ENCODE measurements at regions not wholly inside any gene's neighbourhood (a gene's known extent, or its start where the extent isn't known, plus 50 kb on each side); places are given as distances from the start of the nearest gene placed in this dataset.

- no peaks in the 10 kb centered on the region for H3K36me3 Mint-ChIP-seq
- no peak overlapping the region for H3K27ac Mint-ChIP-seq
- no peaks in the 10 kb centered on the region for H3K4me1 Mint-ChIP-seq
- peaks cover 0 to 7% of the 10 kb centered on the region in 2 donors for H3K9me3 Mint-ChIP-seq
- ATAC-seq (replicated peaks) (no peak), DNase-seq (no peak)
- no peak overlapping the region for H3K4me3 Mint-ChIP-seq
- no peaks in the 10 kb centered on the region for H3K27me3 Mint-ChIP-seq
Observed at GRCh38 chr18:11283479-11284161, 134.3 kb upstream of the PIEZO2 start.

GRCh38 chr18:11279461-11279860 lies 130.1 kb upstream of the PIEZO2 start:
- Mint-ChIP-seq H3K9me3 (peaks cover 0 to 7% of the 10 kb centered on the region in 2 donors), H3K27ac (no peak overlapping the region), H3K4me1 (no peaks in the 10 kb centered on the region), H3K4me3 (no peak overlapping the region), H3K27me3 (no peaks in the 10 kb centered on the region), H3K36me3 (no peaks in the 10 kb centered on the region)
- DNase-seq (no peak), ATAC-seq (replicated peaks) (no peak)

GRCh38 chr18:11276678-11277077 lies 127.3 kb upstream of the PIEZO2 start:
- H3K4me3 Mint-ChIP-seq = no peak overlapping the region
- H3K9me3 Mint-ChIP-seq = peaks cover 0 to 5% of the 10 kb centered on the region in 2 donors
- no peaks in the 10 kb centered on the region for H3K36me3 Mint-ChIP-seq
- no peak for DNase-seq
- no peak for ATAC-seq (replicated peaks)
- no peaks in the 10 kb centered on the region for H3K27me3 Mint-ChIP-seq
- H3K4me1 Mint-ChIP-seq = peaks cover 0 to 8% of the 10 kb centered on the region in 2 donors
- no peak overlapping the region for H3K27ac Mint-ChIP-seq

GRCh38 chr18:11274144-11274794 lies 124.9 kb upstream of the PIEZO2 start:
- no peaks in the 10 kb centered on the region for H3K27me3 Mint-ChIP-seq
- peaks cover 0 to 9% of the 10 kb centered on the region in 2 donors for H3K4me1 Mint-ChIP-seq
- no peaks in the 10 kb centered on the region for H3K36me3 Mint-ChIP-seq
- no peak overlapping the region for H3K27ac Mint-ChIP-seq
- DNase-seq (no peak), ATAC-seq (replicated peaks) (no peak)
- H3K4me3 Mint-ChIP-seq = no peak overlapping the region
- peaks cover 0 to 2% of the 10 kb centered on the region in 2 donors for H3K9me3 Mint-ChIP-seq

GRCh38 chr18:11272516-11272915 lies 123.1 kb upstream of the PIEZO2 start:
- ATAC-seq (replicated peaks) = no peak
- Mint-ChIP-seq H3K4me1 (peaks cover 0 to 9% of the 10 kb centered on the region in 2 donors), H3K27ac (no peak overlapping the region)

GRCh38 chr18:11271954-11272353 lies 122.6 kb upstream of the PIEZO2 start:
- ATAC-seq (replicated peaks) (no peak), DNase-seq (no peak)
- no peak overlapping the region for H3K27ac Mint-ChIP-seq
- H3K4me3 Mint-ChIP-seq = no peak overlapping the region
- H3K27me3 Mint-ChIP-seq = peaks cover 0 to 10% of the 10 kb centered on the region in 2 donors
- no peaks in the 10 kb centered on the region for H3K36me3 Mint-ChIP-seq
- H3K9me3 Mint-ChIP-seq = peaks cover 0 to 5% of the 10 kb centered on the region in 2 donors
- peaks cover 0 to 9% of the 10 kb centered on the region in 2 donors for H3K4me1 Mint-ChIP-seq

More at GRCh38 chr18:11272516-11272915, 123.1 kb upstream of the PIEZO2 start:
- DNase-seq = no peak
- Mint-ChIP-seq H3K36me3 (no peaks in the 10 kb centered on the region), H3K9me3 (peaks cover 0 to under 1% of the 10 kb centered on the region in 2 donors), H3K4me3 (no peak overlapping the region), H3K27me3 (peaks cover 0 to 4% of the 10 kb centered on the region in 2 donors)

- ATAC-seq (replicated peaks) (no peak), DNase-seq (no peak)
- Mint-ChIP-seq H3K27ac (no peak overlapping the region), H3K4me3 (no peak overlapping the region), H3K9me3 (peaks cover 4 to 5% of the 10 kb centered on the region in 2 donors), H3K27me3 (peaks cover 7 to 17% of the 10 kb centered on the region in 2 donors), H3K36me3 (no peaks in the 10 kb centered on the region), H3K4me1 (peaks cover 0 to 9% of the 10 kb centered on the region in 2 donors)
Observed at GRCh38 chr18:11269257-11269656, 119.9 kb upstream of the PIEZO2 start.

- Mint-ChIP-seq H3K4me3 (no peak overlapping the region), H3K27ac (no peak overlapping the region), H3K9me3 (peaks cover 6% of the 10 kb centered on the region in 2 donors), H3K4me1 (peaks cover 0 to 9% of the 10 kb centered on the region in 2 donors), H3K27me3 (peaks cover 7 to 17% of the 10 kb centered on the region in 2 donors), H3K36me3 (no peaks in the 10 kb centered on the region)
- ATAC-seq (replicated peaks) (no peak), DNase-seq (no peak)
Observed at GRCh38 chr18:11268741-11269233, 119.4 kb upstream of the PIEZO2 start.

GRCh38 chr18:11268153-11268552 lies 118.8 kb upstream of the PIEZO2 start:
- Mint-ChIP-seq H3K9me3 (peaks cover 8 to 9% of the 10 kb centered on the region in 2 donors), H3K27ac (no peak overlapping the region), H3K27me3 (peaks cover 7 to 17% of the 10 kb centered on the region in 2 donors), H3K36me3 (no peaks in the 10 kb centered on the region), H3K4me3 (no peak overlapping the region), H3K4me1 (peaks cover 0 to 9% of the 10 kb centered on the region in 2 donors)
- no peak for DNase-seq
- ATAC-seq (replicated peaks) = no peak

GRCh38 chr18:11266781-11267480 lies 117.6 kb upstream of the PIEZO2 start:
- Mint-ChIP-seq H3K36me3 (no peaks in the 10 kb centered on the region), H3K27me3 (peaks cover 7 to 17% of the 10 kb centered on the region in 2 donors), H3K27ac (no peak overlapping the region), H3K9me3 (peaks cover 8 to 10% of the 10 kb centered on the region in 2 donors), H3K4me1 (peaks cover 0 to 3% of the 10 kb centered on the region in 2 donors), H3K4me3 (no peak overlapping the region)
- ATAC-seq (replicated peaks) = no peak
- DNase-seq = no peak

- DNase-seq (no peak), ATAC-seq (replicated peaks) (no peak)
- H3K9me3 Mint-ChIP-seq = peaks cover 4 to 7% of the 10 kb centered on the region in 2 donors
- H3K4me1 Mint-ChIP-seq = no peaks in the 10 kb centered on the region
- peaks cover 11 to 12% of the 10 kb centered on the region in 2 donors for H3K27me3 Mint-ChIP-seq
- H3K4me3 Mint-ChIP-seq = no peak overlapping the region
- no peak overlapping the region for H3K27ac Mint-ChIP-seq
- no peaks in the 10 kb centered on the region for H3K36me3 Mint-ChIP-seq
Observed at GRCh38 chr18:11261486-11261885, 112.1 kb upstream of the PIEZO2 start.

GRCh38 chr18:11260961-11261461 lies 111.6 kb upstream of the PIEZO2 start:
- no peak for ATAC-seq (replicated peaks)
- no peak for DNase-seq
- H3K27ac Mint-ChIP-seq = no peak overlapping the region
- peaks cover 4 to 7% of the 10 kb centered on the region in 2 donors for H3K9me3 Mint-ChIP-seq
- H3K27me3 Mint-ChIP-seq = peaks cover 8 to 10% of the 10 kb centered on the region in 2 donors
- H3K36me3 Mint-ChIP-seq = no peaks in the 10 kb centered on the region
- no peak overlapping the region for H3K4me3 Mint-ChIP-seq
- no peaks in the 10 kb centered on the region for H3K4me1 Mint-ChIP-seq

GRCh38 chr18:11259469-11260150 lies 110.2 kb upstream of the PIEZO2 start:
- Mint-ChIP-seq H3K4me3 (no peak overlapping the region), H3K27ac (no peak overlapping the region), H3K9me3 (peaks cover 4 to 6% of the 10 kb centered on the region in 2 donors), H3K4me1 (no peaks in the 10 kb centered on the region), H3K36me3 (no peaks in the 10 kb centered on the region), H3K27me3 (peaks cover 8 to 10% of the 10 kb centered on the region in 2 donors)
- ATAC-seq (replicated peaks) = no peak
- no peak for DNase-seq

Data from stimulated activated naive B cell treated with anti-CD40 and anti-IgM and Interleukin-4, amounts not matched to agents 10 μg/mL and 1 μg/mL and 100 μg/mL, for 72 hours (primary cell).